HEK293 (cell line): ENCODE measurements at regions not wholly inside any gene's neighbourhood (a gene's known extent, or its start where the extent isn't known, plus 50 kb on each side); places are given as distances from the start of the nearest gene placed in this dataset.

ENCODE experiments used
- CTCF ChIA-PET: fragments of 350-600 bp; formaldehyde crosslinking; extraction: SDS; loops from one replicate; lab custom pipeline; 2021; ENCODE audit warnings: antibody characterized with exemption; lab: Yijun Ruan, JAX
- POLR2A ChIA-PET: fragments of 300-600 bp; formaldehyde crosslinking; extraction: SDS; loops from one replicate; lab custom pipeline; 2020; ENCODE audit warnings: antibody characterized with exemption, inconsistent platforms; lab: Yijun Ruan, JAX
- H3K27ac ChIP-seq: fragments of 200-500 bp; sonication (Bioruptor generic); 2 replicates; pipeline ENCODE4 v1.5.1; 2014; ENCODE audit warnings: low read depth, low read length, control low read depth, inconsistent platforms; ENCODE audit errors: extremely low read depth
- H3K36me3 ChIP-seq, 2 experiments: fragments of 200-500 bp in 1 of 2; sonication (Bioruptor generic) in 1 of 2; 1 replicate in 1 of 2; 2 replicates in 1 of 2; pipeline ENCODE4 v1.5.1; 2014 to 2017; ENCODE audit warnings: inconsistent platforms in 2 of 2, low read length in 2 of 2; ENCODE audit not compliant: control insufficient read depth in 2 of 2, insufficient read depth in 1 of 2
- H3K4me1 ChIP-seq: fragments of 200-500 bp; sonication (Bioruptor generic); 2 replicates; pipeline ENCODE4 v1.5.1; 2014; ENCODE audit warnings: mild to moderate bottlenecking, low read length, inconsistent platforms; ENCODE audit not compliant: control insufficient read depth, insufficient read depth
- H3K4me3 ChIP-seq: 2 replicates; pipeline ENCODE4 v1.5.1; 2011; ENCODE audit warnings: low read depth, mild to moderate bottlenecking, control low read depth, low read length, moderate library complexity
- H3K9me3 ChIP-seq: fragments of 200-500 bp; sonication (Bioruptor generic); 2 replicates; pipeline ENCODE4 v1.5.1; 2014; ENCODE audit warnings: low read depth, low read length, inconsistent platforms; ENCODE audit not compliant: control insufficient read depth, insufficient read depth
- EGR2 ChIP-seq: fragments of 450-650 bp; formaldehyde crosslinking; IDR thresholded peaks from 2 replicates; pipeline ENCODE4 v1.5.1; 2016; ENCODE audit warnings: low read depth, missing biosample characterization, missing genetic modification characterization
- HIC1 ChIP-seq: fragments of 450-650 bp; formaldehyde crosslinking; IDR thresholded peaks from 2 replicates; pipeline ENCODE4 v1.5.1; 2016; ENCODE audit warnings: missing biosample characterization, missing genetic modification characterization
- HOXA7 ChIP-seq: sonication (generic); formaldehyde crosslinking; IDR thresholded peaks from 2 replicates; pipeline ENCODE4 v1.8.1; 2022; ENCODE audit warnings: missing genetic modification reagents, borderline replicate concordance
- KLF16 ChIP-seq: fragments of 450-650 bp; formaldehyde crosslinking; IDR thresholded peaks from 2 replicates; pipeline ENCODE4 v1.5.1; 2017; ENCODE audit warnings: missing biosample characterization, missing genetic modification characterization
- MZF1 ChIP-seq: fragments of 450-650 bp; formaldehyde crosslinking; IDR thresholded peaks from 2 replicates; pipeline ENCODE4 v1.5.1; 2017; ENCODE audit warnings: missing biosample characterization, missing genetic modification characterization, borderline replicate concordance
- OVOL3 ChIP-seq: fragments of 450-650 bp; formaldehyde crosslinking; IDR thresholded peaks from 2 replicates; pipeline ENCODE4 v1.5.1; 2016; ENCODE audit warnings: missing biosample characterization, missing genetic modification characterization
- REPIN1 ChIP-seq: fragments of 450-650 bp; formaldehyde crosslinking; IDR thresholded peaks from 2 replicates; pipeline ENCODE4 v1.5.1; 2017; ENCODE audit warnings: missing biosample characterization, missing genetic modification characterization, low read depth
- WT1 ChIP-seq: fragments of 450-650 bp; formaldehyde crosslinking; IDR thresholded peaks from 2 replicates; pipeline ENCODE4 v1.5.1; 2016; ENCODE audit warnings: missing biosample characterization, missing genetic modification characterization
- ZIC2 ChIP-seq: fragments of 450-650 bp; formaldehyde crosslinking; IDR thresholded peaks from 2 replicates; pipeline ENCODE4 v1.5.1; 2016; ENCODE audit warnings: missing biosample characterization, missing genetic modification characterization
- ZNF112 ChIP-seq: fragments of 450-650 bp; formaldehyde crosslinking; IDR thresholded peaks from 2 replicates; pipeline ENCODE4 v1.5.0; 2017; ENCODE audit warnings: missing biosample characterization, missing genetic modification characterization
- ZNF202 ChIP-seq: fragments of 450-650 bp; formaldehyde crosslinking; IDR thresholded peaks from 2 replicates; pipeline ENCODE4 v1.5.1; 2016; ENCODE audit warnings: missing biosample characterization, missing genetic modification characterization, borderline replicate concordance
- ZNF211 ChIP-seq: fragments of 450-650 bp; formaldehyde crosslinking; IDR thresholded peaks from 2 replicates; pipeline ENCODE4 v1.5.1; 2016; ENCODE audit warnings: low read depth, missing biosample characterization, missing genetic modification characterization
- ZNF311 ChIP-seq: fragments of 450-650 bp; formaldehyde crosslinking; IDR thresholded peaks from 2 replicates; pipeline ENCODE4 v1.5.1; 2017; ENCODE audit warnings: missing biosample characterization, missing genetic modification characterization, borderline replicate concordance
- ZNF324 ChIP-seq: fragments of 450-650 bp; formaldehyde crosslinking; IDR thresholded peaks from 2 replicates; pipeline ENCODE4 v1.5.1; 2016; ENCODE audit warnings: missing biosample characterization, missing genetic modification characterization
- ZNF394 ChIP-seq: fragments of 450-650 bp; formaldehyde crosslinking; IDR thresholded peaks from 2 replicates; pipeline ENCODE4 v1.5.1; 2016; ENCODE audit warnings: missing biosample characterization, missing genetic modification characterization, mild to moderate bottlenecking, moderate library complexity, borderline replicate concordance
- ZNF514 ChIP-seq: fragments of 450-650 bp; formaldehyde crosslinking; IDR thresholded peaks from 2 replicates; pipeline ENCODE4 v1.5.1; 2016; ENCODE audit warnings: missing biosample characterization, missing genetic modification characterization
- ZNF544 ChIP-seq: fragments of 450-650 bp; formaldehyde crosslinking; IDR thresholded peaks from 2 replicates; pipeline ENCODE4 v1.5.0; 2017; ENCODE audit warnings: missing biosample characterization, missing genetic modification characterization
- ZNF654 ChIP-seq: fragments of 450-650 bp; formaldehyde crosslinking; IDR thresholded peaks from 2 replicates; pipeline ENCODE4 v1.5.1; 2016; ENCODE audit warnings: low read depth, missing biosample characterization, missing genetic modification characterization
- ZNF660 ChIP-seq: fragments of 450-650 bp; IDR thresholded peaks from 2 replicates; pipeline ENCODE4 v1.5.1; 2018; ENCODE audit warnings: missing biosample characterization, mild to moderate bottlenecking, missing genetic modification characterization
- ZNF776 ChIP-seq: fragments of 450-650 bp; formaldehyde crosslinking; IDR thresholded peaks from 2 replicates; pipeline ENCODE4 v1.5.0; 2017; ENCODE audit warnings: missing biosample characterization, missing genetic modification characterization, borderline replicate concordance
- ZNF843 ChIP-seq: fragments of 450-650 bp; formaldehyde crosslinking; IDR thresholded peaks from 2 replicates; pipeline ENCODE4 v1.5.1; 2016; ENCODE audit warnings: missing biosample characterization, missing genetic modification characterization
- ZSCAN23 ChIP-seq: fragments of 450-650 bp; formaldehyde crosslinking; IDR thresholded peaks from 2 replicates; pipeline ENCODE4 v1.5.1; 2016; ENCODE audit warnings: missing biosample characterization, missing genetic modification characterization
- TF ChIP-seq, protein P1 (sequence below): fragments of 450-650 bp; formaldehyde crosslinking; IDR thresholded peaks from 2 replicates; pipeline ENCODE4 v1.5.1; 2017; ENCODE audit warnings: missing biosample characterization, missing genetic modification characterization
- TF ChIP-seq, protein P2 (sequence below): fragments of 450-650 bp; formaldehyde crosslinking; IDR thresholded peaks from 2 replicates; pipeline ENCODE4 v1.5.1; 2016; ENCODE audit warnings: missing biosample characterization, missing genetic modification characterization
- TF ChIP-seq, protein P3 (sequence below): fragments of 450-650 bp; formaldehyde crosslinking; IDR thresholded peaks from 2 replicates; pipeline ENCODE4 v1.5.1; 2016; ENCODE audit warnings: missing biosample characterization, missing genetic modification characterization

GRCh38 chr12:91729543-91729942 is 416.1 kb downstream of the BTG1 start:
- POLR2A ChIA-PET = no interaction called here
- Histone ChIP-seq H3K4me3 (no peak overlapping the region), H3K36me3 (no peaks in the 10 kb centered on the region), H3K9me3 (no peaks in the 10 kb centered on the region), H3K4me1 (no peaks in the 10 kb centered on the region), H3K27ac (no peak overlapping the region)
- CTCF ChIA-PET = no interaction called here
- TF ChIP-seq REPIN1 = no peak
- no peak for TF ChIP-seq ZNF202 (tag by site-specific recombination)
- no peak for TF ChIP-seq ZNF211 (tag by site-specific recombination)
- TF ChIP-seq ZNF544 (tag by site-specific recombination) = no peak
- TF ChIP-seq MZF1 (tag by site-specific recombination) = no peak
- no peak for TF ChIP-seq ZNF843 (tag by site-specific recombination)
- TF ChIP-seq HIC1 (tag by site-specific recombination) = no peak
- no peak for TF ChIP-seq ZNF394 (tag by site-specific recombination)
- no peak for TF ChIP-seq ZNF324 (tag by site-specific recombination)
- TF ChIP-seq ZNF776 (tag by site-specific recombination) = no peak
- no peak for TF ChIP-seq WT1 (tag by site-specific recombination)
- TF ChIP-seq KLF16 (tag by site-specific recombination) = no peak
- TF ChIP-seq, protein P1, sequence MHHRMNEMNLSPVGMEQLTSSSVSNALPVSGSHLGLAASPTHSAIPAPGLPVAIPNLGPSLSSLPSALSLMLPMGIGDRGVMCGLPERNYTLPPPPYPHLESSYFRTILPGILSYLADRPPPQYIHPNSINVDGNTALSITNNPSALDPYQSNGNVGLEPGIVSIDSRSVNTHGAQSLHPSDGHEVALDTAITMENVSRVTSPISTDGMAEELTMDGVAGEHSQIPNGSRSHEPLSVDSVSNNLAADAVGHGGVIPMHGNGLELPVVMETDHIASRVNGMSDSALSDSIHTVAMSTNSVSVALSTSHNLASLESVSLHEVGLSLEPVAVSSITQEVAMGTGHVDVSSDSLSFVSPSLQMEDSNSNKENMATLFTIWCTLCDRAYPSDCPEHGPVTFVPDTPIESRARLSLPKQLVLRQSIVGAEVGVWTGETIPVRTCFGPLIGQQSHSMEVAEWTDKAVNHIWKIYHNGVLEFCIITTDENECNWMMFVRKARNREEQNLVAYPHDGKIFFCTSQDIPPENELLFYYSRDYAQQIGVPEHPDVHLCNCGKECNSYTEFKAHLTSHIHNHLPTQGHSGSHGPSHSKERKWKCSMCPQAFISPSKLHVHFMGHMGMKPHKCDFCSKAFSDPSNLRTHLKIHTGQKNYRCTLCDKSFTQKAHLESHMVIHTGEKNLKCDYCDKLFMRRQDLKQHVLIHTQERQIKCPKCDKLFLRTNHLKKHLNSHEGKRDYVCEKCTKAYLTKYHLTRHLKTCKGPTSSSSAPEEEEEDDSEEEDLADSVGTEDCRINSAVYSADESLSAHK = no peak
- TF ChIP-seq HOXA7 (CRISPR knock-in tag) = no peak
- no peak for TF ChIP-seq OVOL3
- TF ChIP-seq ZNF514 (tag by site-specific recombination) = no peak
- TF ChIP-seq, protein P2, sequence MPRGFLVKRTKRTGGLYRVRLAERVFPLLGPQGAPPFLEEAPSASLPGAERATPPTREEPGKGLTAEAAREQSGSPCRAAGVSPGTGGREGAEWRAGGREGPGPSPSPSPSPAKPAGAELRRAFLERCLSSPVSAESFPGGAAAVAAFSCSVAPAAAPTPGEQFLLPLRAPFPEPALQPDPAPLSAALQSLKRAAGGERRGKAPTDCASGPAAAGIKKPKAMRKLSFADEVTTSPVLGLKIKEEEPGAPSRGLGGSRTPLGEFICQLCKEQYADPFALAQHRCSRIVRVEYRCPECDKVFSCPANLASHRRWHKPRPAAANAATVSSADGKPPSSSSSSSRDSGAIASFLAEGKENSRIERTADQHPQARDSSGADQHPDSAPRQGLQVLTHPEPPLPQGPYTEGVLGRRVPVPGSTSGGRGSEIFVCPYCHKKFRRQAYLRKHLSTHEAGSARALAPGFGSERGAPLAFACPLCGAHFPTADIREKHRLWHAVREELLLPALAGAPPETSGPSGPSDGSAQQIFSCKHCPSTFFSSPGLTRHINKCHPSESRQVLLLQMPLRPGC (tag by site-specific recombination) = no peak
- no peak for TF ChIP-seq ZNF311
- no peak for TF ChIP-seq ZNF660 (tag by site-specific recombination)
- no peak for TF ChIP-seq ZIC2 (tag by site-specific recombination)

DNA sequence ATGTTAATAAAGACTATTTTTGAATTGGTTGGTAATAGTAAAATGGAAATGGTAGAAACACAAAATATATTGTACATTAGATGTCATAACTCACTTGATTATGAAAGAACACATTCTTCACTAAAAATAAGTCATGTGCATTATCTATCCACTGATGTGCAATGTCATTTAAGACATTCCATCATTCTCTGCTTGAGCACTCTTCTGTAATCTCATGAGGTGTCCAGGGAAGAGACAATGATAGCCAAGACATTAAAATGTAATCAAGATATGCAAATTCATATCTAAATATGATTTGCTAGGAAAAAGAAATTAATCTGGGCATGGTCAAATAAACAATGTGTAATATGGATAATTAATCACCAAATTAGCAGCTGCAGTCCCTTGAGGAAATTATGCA is 422.5 kb downstream of the BTG1 start:
- CTCF ChIA-PET = no interaction called here
- Histone ChIP-seq H3K9me3 (no peaks in the 10 kb centered on the region), H3K27ac (no peak overlapping the region), H3K36me3 (no peaks in the 10 kb centered on the region), H3K4me1 (no peaks in the 10 kb centered on the region), H3K4me3 (no peak overlapping the region)
- TF ChIP-seq, protein P3, sequence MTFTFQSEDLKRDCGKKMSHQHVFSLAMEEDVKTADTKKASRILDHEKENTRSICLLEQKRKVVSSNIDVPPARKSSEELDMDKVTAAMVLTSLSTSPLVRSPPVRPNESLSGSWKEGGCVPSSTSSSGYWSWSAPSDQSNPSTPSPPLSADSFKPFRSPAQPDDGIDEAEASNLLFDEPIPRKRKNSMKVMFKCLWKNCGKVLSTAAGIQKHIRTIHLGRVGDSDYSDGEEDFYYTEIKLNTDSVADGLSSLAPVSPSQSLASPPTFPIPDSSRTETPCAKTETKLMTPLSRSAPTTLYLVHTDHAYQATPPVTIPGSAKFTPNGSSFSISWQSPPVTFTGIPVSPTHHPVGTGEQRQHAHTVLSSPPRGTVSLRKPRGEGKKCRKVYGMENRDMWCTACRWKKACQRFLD (tag by site-specific recombination) = no peak
- TF ChIP-seq EGR2 = no peak
- TF ChIP-seq ZNF654 (tag by site-specific recombination) = no peak
- no peak for TF ChIP-seq ZNF112
- TF ChIP-seq ZSCAN23 (tag by site-specific recombination) = no peak
- POLR2A ChIA-PET = no interaction called here
